Lung (tissue), 11 donors: ENCODE measurements at regions not wholly inside any gene's neighbourhood (a gene's known extent, or its start where the extent isn't known, plus 50 kb on each side); places are given as distances from the start of the nearest gene placed in this dataset.

Experiments
- ATAC-seq: fragments of 200-7000 bp; cut with Tn5 transposase; one replicate; pipeline ENCODE4 v1.9.1; 2020; ENCODE audit warnings: moderate number of reproducible peaks; ENCODE audit not compliant: insufficient read depth, low FRiP score
- DNase-seq, 3 donors: peaks; one replicate each; pipeline ENCODE4 v3.0.0-alpha.2; 2013 to 2017
- H3K27ac ChIP-seq, 2 donors: one replicate each; pipeline ENCODE4 v1.5.1; 2013; ENCODE audit warnings: mild to moderate bottlenecking in 2 of 2, moderate library complexity in 2 of 2, control low read depth in 1 of 2, inconsistent platforms in 1 of 2, low read depth in 1 of 2, low read length in 1 of 2
- H3K27me3 ChIP-seq, 3 donors: one replicate each; pipeline ENCODE4 v1.5.1; 2013; ENCODE audit warnings: low read length in 2 of 3; ENCODE audit not compliant: control insufficient read depth in 3 of 3, insufficient read depth in 3 of 3
- H3K36me3 ChIP-seq, 4 donors: one replicate each; pipeline ENCODE4 v1.5.1; 2013; ENCODE audit warnings: low read length in 4 of 4, mild to moderate bottlenecking in 1 of 4, moderate library complexity in 1 of 4; ENCODE audit not compliant: control insufficient read depth in 4 of 4, insufficient read depth in 4 of 4
- H3K4me1 ChIP-seq, 5 donors: one replicate each; pipeline ENCODE4 v1.5.1; 2013; ENCODE audit warnings: low read length in 5 of 5, mild to moderate bottlenecking in 2 of 5, moderate library complexity in 1 of 5; ENCODE audit not compliant: control insufficient read depth in 5 of 5, insufficient read depth in 5 of 5
- H3K4me3 ChIP-seq: one replicate; pipeline ENCODE4 v1.5.1; 2013; ENCODE audit warnings: mild to moderate bottlenecking, control low read depth, moderate library complexity
- H3K9ac ChIP-seq, 2 donors: one replicate each; pipeline ENCODE4 v1.5.1; 2013; ENCODE audit warnings: low read length in 2 of 2, control low read depth in 1 of 2; ENCODE audit not compliant: insufficient read depth in 1 of 2
- H3K9me3 ChIP-seq, 4 donors: one replicate each; pipeline ENCODE4 v1.5.1; 2013; ENCODE audit warnings: low read length in 3 of 4, mild to moderate bottlenecking in 1 of 4, moderate library complexity in 1 of 4; ENCODE audit not compliant: control insufficient read depth in 4 of 4, insufficient read depth in 3 of 4
- CTCF ChIP-seq: IDR thresholded peaks from 2 replicates; pipeline ENCODE4 v1.5.1; 2012; ENCODE audit warnings: mild to moderate bottlenecking; ENCODE audit errors: control extremely low read depth, extremely low read depth
- WGBS, 2 donors: extraction: QIAGEN DNeasy Blood & Tissue Kit; methylation state at CpG; one replicate each; pipeline ENCODE4 v1.1.7; 2013; 5-methylcytosine and 5-hydroxymethylcytosine counted together
- donor health status: control.
- donor health status: control.
- donor health status: Bipolar disorder and iron deficiency.
- donor health status: healthy.
- donor health status: DM: yes; HTN: yes; CAD: no.

GRCh38 chr2:19646987-19647386 is 254.8 kb downstream of the TTC32 start:
- WGBS, 2 donors: 83 to 84% methylated on average over 1 of the region's 1 CpG
- Histone ChIP-seq H3K9me3 (peaks cover 0 to 2% (median 0%) of the 10 kb centered on the region in 4 donors), H3K27me3 (no peaks in the 10 kb centered on the region), H3K4me3 (no peak overlapping the region), H3K27ac (no peak overlapping the region), H3K4me1 (peaks cover 0 to 7% (median 0%) of the 10 kb centered on the region in 5 donors), H3K9ac (no peak overlapping the region), H3K36me3 (no peaks in the 10 kb centered on the region)
- ATAC-seq: no peak
- DNase-seq: no peak
- no peak for TF ChIP-seq CTCF

GRCh38 chr2:19644763-19645162 is 257.0 kb downstream of the TTC32 start:
- Histone ChIP-seq H3K9ac (no peak overlapping the region), H3K4me3 (no peak overlapping the region), H3K4me1 (peaks cover 0 to 7% (median 0%) of the 10 kb centered on the region in 5 donors), H3K9me3 (peaks cover 0 to 2% (median 0%) of the 10 kb centered on the region in 4 donors), H3K36me3 (no peaks in the 10 kb centered on the region), H3K27ac (no peak overlapping the region), H3K27me3 (no peaks in the 10 kb centered on the region)
- no peak for TF ChIP-seq CTCF
- no peak for ATAC-seq
- no peak for DNase-seq
- WGBS, 2 donors: 81 to 90% methylated on average over 3 of the region's 3 CpGs

- H3K27me3 ChIP-seq: no peaks in the 10 kb centered on the region
- DNase-seq: no peak
- no peak overlapping the region for H3K27ac ChIP-seq
- 73 to 76% methylated on average over 3 of the region's 3 CpGs for WGBS, 2 donors
- peaks cover 0 to 2% (median 0%) of the 10 kb centered on the region in 4 donors for H3K9me3 ChIP-seq
- H3K9ac ChIP-seq: no peak overlapping the region
- no peak for ATAC-seq
- H3K4me1 ChIP-seq: no peaks in the 10 kb centered on the region
- no peak for TF ChIP-seq CTCF
- no peaks in the 10 kb centered on the region for H3K36me3 ChIP-seq
- no peak overlapping the region for H3K4me3 ChIP-seq
Observed at GRCh38 chr2:19643117-19643518, 258.7 kb downstream of the TTC32 start.

- no peak for ATAC-seq
- Histone ChIP-seq H3K36me3 (no peaks in the 10 kb centered on the region), H3K4me3 (no peak overlapping the region), H3K9me3 (peaks cover 0 to 2% (median 0%) of the 10 kb centered on the region in 4 donors), H3K27ac (no peak overlapping the region), H3K27me3 (no peaks in the 10 kb centered on the region), H3K9ac (no peak overlapping the region), H3K4me1 (no peaks in the 10 kb centered on the region)
- no peak for TF ChIP-seq CTCF
- no peak for DNase-seq
- 82 to 92% methylated on average over 3 of the region's 3 CpGs for WGBS, 2 donors
Observed at GRCh38 chr2:19642501-19642900, 259.3 kb downstream of the TTC32 start.
